DND-41 (cell line): ENCODE measurements at regions not wholly inside any gene's neighbourhood (a gene's known extent, or its start where the extent isn't known, plus 50 kb on each side); places are given as distances from the start of the nearest gene placed in this dataset.
"Not testable (repeated sequence)": the region's sequence is repeated elsewhere in the genome, so short reads cannot be mapped to it uniquely, and the experiment has no call there.

Source experiments
- CTCF ChIP-seq: IDR thresholded peaks from 2 replicates; pipeline ENCODE4 v1.5.1; 2012; ENCODE audit warnings: borderline replicate concordance, low read length, moderate library complexity, mild to moderate bottlenecking; ENCODE audit not compliant: poor library complexity, severe bottlenecking; ENCODE audit errors: extremely low read depth
- EZH2 ChIP-seq: IDR thresholded peaks from 3 replicates; pipeline ENCODE4 v1.6.1; 2012; ENCODE audit warnings: borderline replicate concordance, low read depth, mild to moderate bottlenecking, moderate library complexity, low read length, inconsistent platforms; ENCODE audit not compliant: severe bottlenecking

- peak; percentile 16 for TF ChIP-seq CTCF
- TF ChIP-seq EZH2, result not testable (repeated sequence)
Measured at GRCh38 chr9:42951239-42951638, 767.8 kb downstream of the SPATA31A6 start.
